ENCODE measurements at regions not wholly inside any gene's neighbourhood (a gene's known extent, or its start where the extent isn't known, plus 50 kb on each side); places are given as distances from the start of the nearest gene placed in this dataset.
A peak's percentile ranks its signal among the peaks of the same experiment; 100 is the strongest.

GRCh38 chr9:91084896-91085516, 276.7 kb downstream of the AUH start:
- H3K27me3 ChIP-seq = no peaks in the 10 kb centered on the region
- DNase-seq (ENCODE audit: low read depth in 1 of 2, low spot score in 1 of 2) = no peak
- H3K4me3 ChIP-seq = no peak overlapping the region
- H3K4me1 ChIP-seq (ENCODE audit: low read depth) = peaks cover 2% of the 10 kb centered on the region
- H3K27ac ChIP-seq = no peak overlapping the region
- H3K9me3 ChIP-seq (ENCODE audit: low read depth) = no peaks in the 10 kb centered on the region
- no peaks in the 10 kb centered on the region for H3K36me3 ChIP-seq
- TF ChIP-seq, protein P1, sequence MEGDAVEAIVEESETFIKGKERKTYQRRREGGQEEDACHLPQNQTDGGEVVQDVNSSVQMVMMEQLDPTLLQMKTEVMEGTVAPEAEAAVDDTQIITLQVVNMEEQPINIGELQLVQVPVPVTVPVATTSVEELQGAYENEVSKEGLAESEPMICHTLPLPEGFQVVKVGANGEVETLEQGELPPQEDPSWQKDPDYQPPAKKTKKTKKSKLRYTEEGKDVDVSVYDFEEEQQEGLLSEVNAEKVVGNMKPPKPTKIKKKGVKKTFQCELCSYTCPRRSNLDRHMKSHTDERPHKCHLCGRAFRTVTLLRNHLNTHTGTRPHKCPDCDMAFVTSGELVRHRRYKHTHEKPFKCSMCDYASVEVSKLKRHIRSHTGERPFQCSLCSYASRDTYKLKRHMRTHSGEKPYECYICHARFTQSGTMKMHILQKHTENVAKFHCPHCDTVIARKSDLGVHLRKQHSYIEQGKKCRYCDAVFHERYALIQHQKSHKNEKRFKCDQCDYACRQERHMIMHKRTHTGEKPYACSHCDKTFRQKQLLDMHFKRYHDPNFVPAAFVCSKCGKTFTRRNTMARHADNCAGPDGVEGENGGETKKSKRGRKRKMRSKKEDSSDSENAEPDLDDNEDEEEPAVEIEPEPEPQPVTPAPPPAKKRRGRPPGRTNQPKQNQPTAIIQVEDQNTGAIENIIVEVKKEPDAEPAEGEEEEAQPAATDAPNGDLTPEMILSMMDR (IDR thresholded peaks at IDR 0.05; ENCODE audit: low read depth, low read length) = no peak

DNA sequence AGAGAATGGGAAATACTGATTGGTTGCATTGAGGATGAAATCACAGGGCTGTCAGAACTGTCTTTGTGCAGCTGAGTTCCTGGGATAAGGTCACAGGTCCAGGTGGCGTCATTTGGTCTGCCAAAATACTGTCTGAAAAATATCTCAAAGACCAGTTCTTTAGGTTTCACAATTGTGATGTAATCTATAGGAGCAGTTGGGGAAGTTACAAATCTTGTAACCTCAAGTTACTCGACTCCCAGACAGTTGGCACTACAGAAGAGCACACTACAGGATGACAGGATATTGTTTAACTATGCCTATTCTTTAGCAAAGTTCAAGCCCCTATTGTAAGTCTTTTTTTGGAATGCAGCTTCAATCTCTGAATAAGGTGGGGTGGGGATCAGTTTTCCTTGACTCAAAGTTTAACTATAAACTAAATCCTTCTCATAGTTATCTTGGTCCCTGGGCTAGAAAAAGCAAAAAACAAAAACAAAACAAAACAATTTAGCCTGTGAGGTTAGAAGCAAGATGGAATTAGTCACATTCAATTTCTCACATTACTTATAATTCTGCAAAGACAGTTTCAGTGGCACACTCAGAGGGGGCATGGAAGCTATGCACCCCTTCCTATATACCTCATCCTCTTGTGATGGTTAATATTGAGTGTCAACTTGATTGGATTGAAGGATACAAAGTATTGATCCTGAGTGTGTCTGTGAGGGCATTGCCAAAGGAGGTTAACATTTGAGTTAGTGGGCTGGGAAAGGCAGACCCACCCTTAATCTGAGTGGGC, 276.0 kb downstream of the AUH start:
- DNase-seq (ENCODE audit: low read depth in 1 of 2, low spot score in 1 of 2) = peak in 1 of 2 donors; percentile 19
- H3K27me3 ChIP-seq = no peaks in the 10 kb centered on the region
- H3K4me1 ChIP-seq (ENCODE audit: low read depth) = peaks cover 7% of the 10 kb centered on the region
- TF ChIP-seq, protein P1 (IDR thresholded peaks at IDR 0.05; ENCODE audit: low read depth, low read length) = no peak
- H3K9me3 ChIP-seq (ENCODE audit: low read depth) = no peaks in the 10 kb centered on the region
- no peaks in the 10 kb centered on the region for H3K36me3 ChIP-seq
- no peak overlapping the region for H3K27ac ChIP-seq
- H3K4me3 ChIP-seq = no peak overlapping the region

GRCh38 chr9:91086657-91087461, 274.9 kb downstream of the AUH start:
- H3K27ac ChIP-seq = no peak overlapping the region
- TF ChIP-seq, protein P1 (IDR thresholded peaks at IDR 0.05; ENCODE audit: low read depth, low read length) = no peak

DNA sequence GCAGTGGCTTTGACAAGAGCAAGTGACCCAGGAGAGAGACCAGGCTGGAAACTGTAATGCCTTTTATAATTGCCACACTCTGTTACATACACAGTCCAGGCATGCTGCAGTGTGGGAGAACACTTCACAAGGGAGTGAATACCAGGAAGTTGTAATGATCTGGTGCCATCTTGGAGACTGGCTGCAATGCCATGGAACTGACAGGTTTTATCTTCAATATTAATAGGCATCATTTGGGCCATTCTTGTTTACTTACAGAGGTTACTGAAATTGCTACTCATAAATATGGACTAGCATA, 274.3 kb downstream of the AUH start:
- H3K4me3 ChIP-seq = no peak overlapping the region
- H3K9me3 ChIP-seq (ENCODE audit: low read depth) = no peaks in the 10 kb centered on the region
- no peak for DNase-seq (ENCODE audit: low read depth in 1 of 2, low spot score in 1 of 2)
- no peak overlapping the region for H3K27ac ChIP-seq
- no peaks in the 10 kb centered on the region for H3K27me3 ChIP-seq
- no peaks in the 10 kb centered on the region for H3K36me3 ChIP-seq
- TF ChIP-seq, protein P1 (IDR thresholded peaks at IDR 0.05; ENCODE audit: low read depth, low read length) = no peak
- peaks cover 7% of the 10 kb centered on the region for H3K4me1 ChIP-seq (ENCODE audit: low read depth)

More at GRCh38 chr9:91086657-91087461, 274.9 kb downstream of the AUH start:
- Histone ChIP-seq H3K36me3 (no peaks in the 10 kb centered on the region), H3K27me3 (no peaks in the 10 kb centered on the region), H3K9me3 (ENCODE audit: low read depth) (no peaks in the 10 kb centered on the region), H3K4me1 (ENCODE audit: low read depth) (peaks cover 7% of the 10 kb centered on the region), H3K4me3 (no peak overlapping the region)
- peak in 1 of 2 donors; percentile 48 for DNase-seq (ENCODE audit: low read depth in 1 of 2, low spot score in 1 of 2)

DNA sequence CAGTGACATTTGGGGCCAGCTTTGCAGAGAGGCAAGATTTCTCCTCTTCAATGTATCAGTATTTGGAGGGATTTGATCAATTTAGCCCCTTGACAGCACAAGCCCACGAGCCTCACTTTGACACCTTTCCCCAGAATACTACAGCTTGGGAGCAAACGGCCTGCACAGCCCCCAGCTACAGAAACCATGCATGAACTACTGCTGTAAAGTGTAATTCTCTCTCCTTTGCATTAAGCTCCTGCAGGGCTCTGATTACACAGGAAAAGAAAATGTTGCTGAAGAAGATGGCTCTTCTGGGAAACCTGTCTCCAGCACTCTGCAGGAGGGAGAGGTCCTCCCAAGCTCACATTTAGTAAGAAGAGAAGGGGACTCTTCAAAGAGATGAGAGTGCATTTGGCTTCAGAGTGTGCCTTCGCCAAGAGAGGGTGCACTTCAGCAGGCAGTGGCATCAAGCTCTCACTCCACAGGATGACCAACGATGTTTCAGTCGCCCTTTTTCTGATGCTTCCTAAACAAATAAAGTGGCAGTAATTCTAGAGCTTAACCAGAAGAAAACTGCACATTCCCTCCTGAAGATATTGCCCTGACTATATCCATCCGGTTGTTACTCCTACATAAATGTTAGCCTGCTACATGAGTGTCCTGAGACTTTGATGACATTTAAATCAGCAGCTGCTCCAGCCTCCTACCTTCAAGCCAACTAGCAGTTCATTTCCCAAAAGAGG, 272.2 kb downstream of the AUH start:
- peaks cover 7% of the 10 kb centered on the region for H3K4me1 ChIP-seq (ENCODE audit: low read depth)
- H3K9me3 ChIP-seq (ENCODE audit: low read depth) = no peaks in the 10 kb centered on the region
- no peaks in the 10 kb centered on the region for H3K27me3 ChIP-seq
- H3K27ac ChIP-seq = no peak overlapping the region
- no peaks in the 10 kb centered on the region for H3K36me3 ChIP-seq
- H3K4me3 ChIP-seq = no peak overlapping the region
- TF ChIP-seq, protein P1 (IDR thresholded peaks at IDR 0.05; ENCODE audit: low read depth, low read length) = peak; percentile 50
- peak; percentile 63 to 71 for DNase-seq (ENCODE audit: low read depth in 1 of 2, low spot score in 1 of 2)
